ENCODE measurements at regions not wholly inside any gene's neighbourhood (a gene's known extent, or its start where the extent isn't known, plus 50 kb on each side); places are given as distances from the start of the nearest gene placed in this dataset.

DNA sequence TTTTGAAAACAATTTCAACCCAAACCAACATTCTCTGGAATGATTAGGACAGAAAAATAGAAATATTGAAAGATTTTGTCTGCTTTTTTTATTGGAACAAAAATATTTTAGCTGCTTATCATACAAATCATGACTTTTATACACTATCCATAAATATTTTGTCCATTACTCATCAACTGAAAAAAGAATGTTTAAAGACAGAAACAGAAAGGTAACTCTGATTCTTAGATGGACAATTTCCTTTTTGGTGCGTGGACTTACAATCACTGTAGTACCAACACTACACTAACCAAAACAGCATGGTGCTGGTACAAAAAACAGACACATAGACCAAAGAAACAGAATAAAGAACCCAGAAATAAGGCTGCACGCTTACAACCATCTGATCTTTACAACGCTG, 582.8 kb upstream of the CCDC54 start:
- Histone ChIP-seq H3K9me3 (replicated peaks in 1 of 2; ENCODE audit: control insufficient read depth in 2 of 2, insufficient read depth in 1 of 2, low read depth in 1 of 2, low read length in 2 of 2) (no peaks in the 10 kb centered on the region), H3K18ac (ENCODE audit: low read length) (no peak overlapping the region), H3K4me1 (ENCODE audit: control insufficient read depth in 2 of 2, insufficient read depth in 1 of 2, low read depth in 1 of 2, low read length in 2 of 2) (no peaks in the 10 kb centered on the region), H3K27ac (replicated peaks; ENCODE audit: low read length) (no peak overlapping the region), H4K91ac (ENCODE audit: low read depth, low read length, poor library complexity) (no peak overlapping the region), H2BK5ac (ENCODE audit: low read length) (no peak overlapping the region), H3K9ac (ENCODE audit: low read depth, low read length, poor library complexity) (no peak overlapping the region), H3K4me2 (ENCODE audit: insufficient read depth, low read length, poor library complexity, severe bottlenecking) (no peak overlapping the region), H2BK15ac (ENCODE audit: low read length) (no peak overlapping the region), H2AFZ (ENCODE audit: low read length) (no peak overlapping the region), H2BK12ac (ENCODE audit: low read length) (no peak overlapping the region), H3K79me1 (ENCODE audit: low read depth, low read length) (no peaks in the 10 kb centered on the region), H3K4me3 (ENCODE audit: low read length in 2 of 2) (no peak overlapping the region), H4K8ac (ENCODE audit: low read depth, low read length) (no peak overlapping the region), H3K23ac (ENCODE audit: low read depth, low read length, poor library complexity) (no peak overlapping the region), H3K4ac (ENCODE audit: low read length) (no peak overlapping the region), H2AK5ac (ENCODE audit: low read depth, low read length) (no peak overlapping the region), H3K36me3 (replicated peaks in 1 of 2; ENCODE audit: control insufficient read depth in 2 of 2, insufficient read depth in 2 of 2, low read length in 2 of 2) (no peaks in the 10 kb centered on the region), H3K14ac (ENCODE audit: low read length) (no peak overlapping the region), H2BK120ac (ENCODE audit: low read depth, low read length) (no peak overlapping the region), H3K27me3 (ENCODE audit: control insufficient read depth in 3 of 3, insufficient read depth in 3 of 3, low read depth in 1 of 3, low read length in 3 of 3) (no peaks in the 10 kb centered on the region)
- no peak for DNase-seq (ENCODE audit: low spot score)
- no CpG with 5 or more reads among the region's 3 CpGs for WGBS, 2 donors (ENCODE audit: extremely low coverage in 2 of 2, insufficient read length in 2 of 2, insufficient replicate concordance in 1 of 2)

- H4K8ac ChIP-seq (ENCODE audit: low read depth, low read length) = no peak overlapping the region
- no CpG with 5 or more reads among the region's 1 CpG for WGBS, 2 donors (ENCODE audit: extremely low coverage in 2 of 2, insufficient read length in 2 of 2, insufficient replicate concordance in 1 of 2)
- no peaks in the 10 kb centered on the region for H3K4me1 ChIP-seq (ENCODE audit: control insufficient read depth in 2 of 2, insufficient read depth in 1 of 2, low read depth in 1 of 2, low read length in 2 of 2)
Observed at GRCh38 chr3:106795553-106795952, 581.7 kb upstream of the CCDC54 start.

DNA sequence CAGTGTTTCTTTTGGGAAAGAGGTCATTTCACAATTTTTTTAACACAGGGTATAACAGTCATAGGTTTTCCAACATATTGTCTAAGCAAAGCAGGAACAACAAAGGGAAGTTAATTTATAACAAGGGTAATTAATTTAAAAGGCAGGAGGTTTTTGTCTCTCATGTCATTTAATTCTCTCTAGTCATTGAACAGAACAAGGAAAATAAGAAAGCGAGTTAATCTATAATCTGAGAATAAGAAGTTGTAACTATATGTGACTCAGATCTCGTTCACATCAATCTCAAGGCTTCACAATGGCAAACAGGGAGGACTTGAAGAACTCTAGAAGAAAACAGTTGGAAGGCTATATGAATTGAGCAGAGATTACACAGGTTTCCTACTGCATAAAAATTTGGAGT, 579.8 kb upstream of the CCDC54 start:
- Histone ChIP-seq H2BK5ac (ENCODE audit: low read length) (no peak overlapping the region), H3K4me2 (ENCODE audit: insufficient read depth, low read length, poor library complexity, severe bottlenecking) (no peak overlapping the region), H2AK5ac (ENCODE audit: low read depth, low read length) (no peak overlapping the region), H3K23ac (ENCODE audit: low read depth, low read length, poor library complexity) (no peak overlapping the region), H3K27ac (replicated peaks; ENCODE audit: low read length) (no peak overlapping the region), H3K14ac (ENCODE audit: low read length) (no peak overlapping the region), H2BK120ac (ENCODE audit: low read depth, low read length) (no peak overlapping the region), H3K36me3 (replicated peaks in 1 of 2; ENCODE audit: control insufficient read depth in 2 of 2, insufficient read depth in 2 of 2, low read length in 2 of 2) (no peaks in the 10 kb centered on the region), H3K9ac (ENCODE audit: low read depth, low read length, poor library complexity) (no peak overlapping the region), H4K8ac (ENCODE audit: low read depth, low read length) (no peak overlapping the region), H3K79me1 (ENCODE audit: low read depth, low read length) (no peaks in the 10 kb centered on the region), H3K27me3 (ENCODE audit: control insufficient read depth in 3 of 3, insufficient read depth in 3 of 3, low read depth in 1 of 3, low read length in 3 of 3) (no peaks in the 10 kb centered on the region), H3K18ac (ENCODE audit: low read length) (no peak overlapping the region), H3K4me3 (ENCODE audit: low read length in 2 of 2) (no peak overlapping the region), H3K9me3 (replicated peaks in 1 of 2; ENCODE audit: control insufficient read depth in 2 of 2, insufficient read depth in 1 of 2, low read depth in 1 of 2, low read length in 2 of 2) (no peaks in the 10 kb centered on the region), H3K4ac (ENCODE audit: low read length) (no peak overlapping the region), H2BK12ac (ENCODE audit: low read length) (no peak overlapping the region), H3K4me1 (ENCODE audit: control insufficient read depth in 2 of 2, insufficient read depth in 1 of 2, low read depth in 1 of 2, low read length in 2 of 2) (no peaks in the 10 kb centered on the region), H4K91ac (ENCODE audit: low read depth, low read length, poor library complexity) (no peak overlapping the region), H2BK15ac (ENCODE audit: low read length) (no peak overlapping the region), H2AFZ (ENCODE audit: low read length) (no peak overlapping the region)
- DNase-seq (ENCODE audit: low spot score) = no peak
- WGBS, 2 donors (ENCODE audit: extremely low coverage in 2 of 2, insufficient read length in 2 of 2, insufficient replicate concordance in 1 of 2) = no CpG with 5 or more reads among the region's 2 CpGs

More at GRCh38 chr3:106795553-106795952, 581.7 kb upstream of the CCDC54 start:
- Histone ChIP-seq H3K9ac (ENCODE audit: low read depth, low read length, poor library complexity) (no peak overlapping the region), H3K4me3 (ENCODE audit: low read length in 2 of 2) (no peak overlapping the region), H3K79me1 (ENCODE audit: low read depth, low read length) (no peaks in the 10 kb centered on the region), H3K27me3 (ENCODE audit: control insufficient read depth in 3 of 3, insufficient read depth in 3 of 3, low read depth in 1 of 3, low read length in 3 of 3) (no peaks in the 10 kb centered on the region), H3K14ac (ENCODE audit: low read length) (no peak overlapping the region), H3K4ac (ENCODE audit: low read length) (no peak overlapping the region), H2BK120ac (ENCODE audit: low read depth, low read length) (no peak overlapping the region), H2BK12ac (ENCODE audit: low read length) (no peak overlapping the region), H2AFZ (ENCODE audit: low read length) (no peak overlapping the region), H2BK5ac (ENCODE audit: low read length) (no peak overlapping the region), H3K27ac (replicated peaks; ENCODE audit: low read length) (no peak overlapping the region), H2AK5ac (ENCODE audit: low read depth, low read length) (no peak overlapping the region), H4K91ac (ENCODE audit: low read depth, low read length, poor library complexity) (no peak overlapping the region), H3K9me3 (replicated peaks in 1 of 2; ENCODE audit: control insufficient read depth in 2 of 2, insufficient read depth in 1 of 2, low read depth in 1 of 2, low read length in 2 of 2) (no peaks in the 10 kb centered on the region), H2BK15ac (ENCODE audit: low read length) (no peak overlapping the region), H3K36me3 (replicated peaks in 1 of 2; ENCODE audit: control insufficient read depth in 2 of 2, insufficient read depth in 2 of 2, low read length in 2 of 2) (no peaks in the 10 kb centered on the region), H3K23ac (ENCODE audit: low read depth, low read length, poor library complexity) (no peak overlapping the region), H3K4me2 (ENCODE audit: insufficient read depth, low read length, poor library complexity, severe bottlenecking) (no peak overlapping the region), H3K18ac (ENCODE audit: low read length) (no peak overlapping the region)
- DNase-seq (ENCODE audit: low spot score) = no peak

GRCh38 chr3:106805625-106806024, 571.6 kb upstream of the CCDC54 start:
- no peak overlapping the region for H3K9ac ChIP-seq (ENCODE audit: low read depth, low read length, poor library complexity)
- no peak overlapping the region for H2BK120ac ChIP-seq (ENCODE audit: low read depth, low read length)
- WGBS, 2 donors (ENCODE audit: extremely low coverage in 2 of 2, insufficient read length in 2 of 2, insufficient replicate concordance in 1 of 2) = no CpG with 5 or more reads among the region's 1 CpG
- H3K18ac ChIP-seq (ENCODE audit: low read length) = no peak overlapping the region
- no peaks in the 10 kb centered on the region for H3K9me3 ChIP-seq (replicated peaks in 1 of 2; ENCODE audit: control insufficient read depth in 2 of 2, insufficient read depth in 1 of 2, low read depth in 1 of 2, low read length in 2 of 2)
- H3K23ac ChIP-seq (ENCODE audit: low read depth, low read length, poor library complexity) = no peak overlapping the region
- no peak overlapping the region for H2AFZ ChIP-seq (ENCODE audit: low read length)
- no peak overlapping the region for H2AK5ac ChIP-seq (ENCODE audit: low read depth, low read length)
- no peaks in the 10 kb centered on the region for H3K79me1 ChIP-seq (ENCODE audit: low read depth, low read length)
- no peak overlapping the region for H3K4me2 ChIP-seq (ENCODE audit: insufficient read depth, low read length, poor library complexity, severe bottlenecking)
- H2BK5ac ChIP-seq (ENCODE audit: low read length) = no peak overlapping the region
- no peaks in the 10 kb centered on the region for H3K4me1 ChIP-seq (ENCODE audit: control insufficient read depth in 2 of 2, insufficient read depth in 1 of 2, low read depth in 1 of 2, low read length in 2 of 2)
- no peak overlapping the region for H4K8ac ChIP-seq (ENCODE audit: low read depth, low read length)
- no peaks in the 10 kb centered on the region for H3K27me3 ChIP-seq (ENCODE audit: control insufficient read depth in 3 of 3, insufficient read depth in 3 of 3, low read depth in 1 of 3, low read length in 3 of 3)
- H3K27ac ChIP-seq (replicated peaks; ENCODE audit: low read length) = no peak overlapping the region
- no peaks in the 10 kb centered on the region for H3K36me3 ChIP-seq (replicated peaks in 1 of 2; ENCODE audit: control insufficient read depth in 2 of 2, insufficient read depth in 2 of 2, low read length in 2 of 2)
- no peak overlapping the region for H2BK15ac ChIP-seq (ENCODE audit: low read length)
- DNase-seq (ENCODE audit: low spot score) = no peak
- H2BK12ac ChIP-seq (ENCODE audit: low read length) = no peak overlapping the region
- no peak overlapping the region for H3K4me3 ChIP-seq (ENCODE audit: low read length in 2 of 2)
- no peak overlapping the region for H4K91ac ChIP-seq (ENCODE audit: low read depth, low read length, poor library complexity)
- no peak overlapping the region for H3K14ac ChIP-seq (ENCODE audit: low read length)
- no peak overlapping the region for H3K4ac ChIP-seq (ENCODE audit: low read length)

Data from neuronal stem cell (in vitro differentiated cells).